CD4-positive, alpha-beta T cell treated with Interleukin-15 for 1 hour (primary cell): ENCODE measurements at regions not wholly inside any gene's neighbourhood (a gene's known extent, or its start where the extent isn't known, plus 50 kb on each side); places are given as distances from the start of the nearest gene placed in this dataset.

ENCODE experiments used
- DNase-seq: peaks from one replicate; pipeline ENCODE4 v3.0.0-alpha.2; 2020

- DNase-seq, result no peak
Observed at GRCh38 chr9:107727086-107727780, 237.7 kb upstream of the KLF4 start.

- no peak for DNase-seq
Observed at GRCh38 chr9:107723015-107723414, 233.4 kb upstream of the KLF4 start.

- no peak for DNase-seq
Observed at GRCh38 chr9:107721705-107722245, 232.2 kb upstream of the KLF4 start.

GRCh38 chr9:107720501-107720900 is 230.9 kb upstream of the KLF4 start:
- no peak for DNase-seq

- no peak for DNase-seq
Observed at GRCh38 chr9:107717529-107718314, 228.2 kb upstream of the KLF4 start.

GRCh38 chr9:107715740-107716139 is 226.2 kb upstream of the KLF4 start:
- no peak for DNase-seq

GRCh38 chr9:107713470-107713869 is 223.9 kb upstream of the KLF4 start:
- no peak for DNase-seq

- no peak for DNase-seq
Observed at GRCh38 chr9:107712390-107712789, 222.8 kb upstream of the KLF4 start.

GRCh38 chr9:107711542-107711941 is 222.0 kb upstream of the KLF4 start:
- no peak for DNase-seq

GRCh38 chr9:107710953-107711352 is 221.4 kb upstream of the KLF4 start:
- DNase-seq, result no peak

GRCh38 chr9:107710546-107710945 is 221.0 kb upstream of the KLF4 start:
- DNase-seq, result no peak

GRCh38 chr9:107708791-107709190 is 219.2 kb upstream of the KLF4 start:
- no peak for DNase-seq

GRCh38 chr9:107707915-107708441 is 218.4 kb upstream of the KLF4 start:
- no peak for DNase-seq

GRCh38 chr9:107707428-107707837 is 217.9 kb upstream of the KLF4 start:
- DNase-seq, result no peak

GRCh38 chr9:107706701-107707427 is 217.3 kb upstream of the KLF4 start:
- no peak for DNase-seq

- DNase-seq, result no peak
Observed at GRCh38 chr9:107705521-107705920, 216.0 kb upstream of the KLF4 start.

- no peak for DNase-seq
Observed at GRCh38 chr9:107704774-107705173, 215.2 kb upstream of the KLF4 start.

GRCh38 chr9:107703651-107704050 is 214.1 kb upstream of the KLF4 start:
- DNase-seq, result no peak

GRCh38 chr9:107700847-107701246 is 211.3 kb upstream of the KLF4 start:
- no peak for DNase-seq

- DNase-seq, result no peak
Observed at GRCh38 chr9:107699231-107699630, 209.7 kb upstream of the KLF4 start.

GRCh38 chr9:107698779-107699178 is 209.2 kb upstream of the KLF4 start:
- no peak for DNase-seq

GRCh38 chr9:107696302-107696701 is 206.7 kb upstream of the KLF4 start:
- no peak for DNase-seq

GRCh38 chr9:107694390-107694789 is 204.8 kb upstream of the KLF4 start:
- no peak for DNase-seq
